DND-41 (cell line): ENCODE measurements at regions not wholly inside any gene's neighbourhood (a gene's known extent, or its start where the extent isn't known, plus 50 kb on each side); places are given as distances from the start of the nearest gene placed in this dataset.

ENCODE experiments used
- CTCF ChIP-seq: IDR thresholded peaks from 2 replicates; pipeline ENCODE4 v1.5.1; 2012; ENCODE audit warnings: borderline replicate concordance, low read length, moderate library complexity, mild to moderate bottlenecking; ENCODE audit not compliant: poor library complexity, severe bottlenecking; ENCODE audit errors: extremely low read depth
- EZH2 ChIP-seq: IDR thresholded peaks from 3 replicates; pipeline ENCODE4 v1.6.1; 2012; ENCODE audit warnings: borderline replicate concordance, low read depth, mild to moderate bottlenecking, moderate library complexity, low read length, inconsistent platforms; ENCODE audit not compliant: severe bottlenecking

GRCh38 chr4:29549342-29549741, 1170.8 kb upstream of the PCDH7 start:
- no peak for TF ChIP-seq CTCF
- no peak for TF ChIP-seq EZH2
